OCI-LY1 (cell line): ENCODE measurements at regions not wholly inside any gene's neighbourhood (a gene's known extent, or its start where the extent isn't known, plus 50 kb on each side); places are given as distances from the start of the nearest gene placed in this dataset.

Experiments
- H2AFZ ChIP-seq: fragments of 200-600 bp; sonication (generic), shearing (Covaris generic); 2 replicates; pipeline ENCODE4 v1.6.0; 2014; ENCODE audit warnings: antibody characterized with exemption, mild to moderate bottlenecking, low read length
- H3F3A ChIP-seq: fragments of 200-600 bp; sonication (generic), shearing (Covaris generic); 2 replicates; pipeline ENCODE4 v1.6.0; 2014; ENCODE audit warnings: mild to moderate bottlenecking, antibody characterized with exemption, low read length, moderate library complexity; ENCODE audit not compliant: insufficient read depth
- H3K27ac ChIP-seq: fragments of 200-600 bp; sonication (generic); 2 replicates; pipeline ENCODE4 v1.5.1; 2014; ENCODE audit warnings: low read length, mixed run types, mild to moderate bottlenecking, low read depth; ENCODE audit not compliant: poor library complexity, severe bottlenecking
- H3K27me3 ChIP-seq: fragments of 200-600 bp; sonication (generic); 2 replicates; pipeline ENCODE4 v1.6.0; 2014; ENCODE audit warnings: antibody characterized with exemption, mild to moderate bottlenecking, low read length, moderate library complexity; ENCODE audit not compliant: insufficient read depth
- H3K36me3 ChIP-seq: fragments of 200-600 bp; sonication (generic); 2 replicates; pipeline ENCODE4 v1.6.1; 2014; ENCODE audit warnings: mild to moderate bottlenecking, antibody characterized with exemption, low read length, moderate library complexity, mixed read lengths; ENCODE audit not compliant: insufficient read depth
- H3K4me1 ChIP-seq: fragments of 200-600 bp; sonication (generic); 2 replicates; pipeline ENCODE4 v1.5.1; 2014; ENCODE audit warnings: mild to moderate bottlenecking, low read length, moderate library complexity; ENCODE audit not compliant: insufficient read depth, severe bottlenecking
- H3K4me2 ChIP-seq: fragments of 200-600 bp; sonication (generic), shearing (Covaris generic); 2 replicates; pipeline ENCODE4 v1.6.1; 2014; ENCODE audit warnings: low read length
- H3K4me3 ChIP-seq: fragments of 200-600 bp; sonication (generic); 2 replicates; pipeline ENCODE4 v1.5.1; 2014; ENCODE audit warnings: low read length, low read depth, mild to moderate bottlenecking, mixed read lengths; ENCODE audit not compliant: poor library complexity, severe bottlenecking
- H3K79me2 ChIP-seq: fragments of 200-600 bp; shearing (Covaris generic); 2 replicates; pipeline ENCODE4 v1.6.1; 2016; ENCODE audit warnings: mixed run types, low read length, mixed read lengths; ENCODE audit not compliant: insufficient read depth
- H3K9ac ChIP-seq: fragments of 200-600 bp; sonication (generic), shearing (Covaris generic); 2 replicates; pipeline ENCODE4 v1.6.1; 2014; ENCODE audit warnings: mild to moderate bottlenecking, low read length, mixed read lengths
- H3K9me2 ChIP-seq: fragments of 200-600 bp; sonication (generic), shearing (Covaris generic); 2 replicates; pipeline ENCODE4 v1.6.1; 2014; ENCODE audit warnings: low read depth, mild to moderate bottlenecking, low read length, mixed read lengths
- H3K9me3 ChIP-seq: fragments of 200-600 bp; shearing (Covaris generic); 2 replicates; pipeline ENCODE4 v1.6.1; 2014; ENCODE audit warnings: low read length, mixed read lengths
- H4K20me1 ChIP-seq: fragments of 200-600 bp; sonication (generic), shearing (Covaris generic); 2 replicates; pipeline ENCODE4 v1.6.0; 2016; ENCODE audit warnings: mild to moderate bottlenecking, low read length; ENCODE audit not compliant: insufficient read depth
- EZH2 ChIP-seq: fragments of 200-600 bp; sonication (generic), shearing (Covaris generic); IDR thresholded peaks from 2 replicates; pipeline ENCODE4 v1.8.0; 2017; ENCODE audit warnings: borderline replicate concordance, mixed run types, mild to moderate bottlenecking, antibody characterized with exemption, low read length, moderate library complexity, mixed read lengths
- TF ChIP-seq, protein P1 (sequence below): fragments of 200-600 bp; sonication (generic), shearing (Covaris generic); IDR thresholded peaks from 2 replicates; pipeline ENCODE4 v1.5.1; 2017; ENCODE audit warnings: mild to moderate bottlenecking, antibody characterized with exemption, low read length, moderate library complexity, mixed read lengths

DNA sequence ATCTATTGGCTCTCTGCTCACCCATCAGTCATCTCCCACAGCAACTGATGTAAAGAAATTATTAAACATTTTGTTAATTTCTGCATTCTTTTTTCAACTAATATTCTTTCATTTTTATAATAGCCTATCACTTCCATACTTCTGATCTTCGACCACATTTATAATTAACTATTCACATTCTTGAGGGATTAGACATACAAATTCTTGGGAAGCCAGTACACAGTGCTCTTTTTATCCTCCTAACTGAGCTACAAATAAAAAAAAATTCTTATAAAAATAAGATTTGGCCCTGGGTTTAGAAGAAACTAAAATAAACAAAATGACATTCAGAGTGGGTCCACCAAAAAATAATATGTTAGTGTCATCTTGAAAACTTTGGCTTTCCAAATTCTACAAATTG, 103.7 kb upstream of the ITGA1 start:
- Histone ChIP-seq H3K79me2 (no peaks in the 10 kb centered on the region), H3K9ac (no peak overlapping the region), H3K9me3 (no peaks in the 10 kb centered on the region), H3K4me1 (no peaks in the 10 kb centered on the region), H2AFZ (no peak overlapping the region), H4K20me1 (no peaks in the 10 kb centered on the region), H3K4me2 (no peak overlapping the region), H3K27ac (no peak overlapping the region), H3F3A (no peaks in the 10 kb centered on the region), H3K27me3 (no peaks in the 10 kb centered on the region), H3K36me3 (no peaks in the 10 kb centered on the region), H3K4me3 (no peak overlapping the region), H3K9me2 (no peaks in the 10 kb centered on the region)
- TF ChIP-seq EZH2, result no peak
- TF ChIP-seq, protein P1, sequence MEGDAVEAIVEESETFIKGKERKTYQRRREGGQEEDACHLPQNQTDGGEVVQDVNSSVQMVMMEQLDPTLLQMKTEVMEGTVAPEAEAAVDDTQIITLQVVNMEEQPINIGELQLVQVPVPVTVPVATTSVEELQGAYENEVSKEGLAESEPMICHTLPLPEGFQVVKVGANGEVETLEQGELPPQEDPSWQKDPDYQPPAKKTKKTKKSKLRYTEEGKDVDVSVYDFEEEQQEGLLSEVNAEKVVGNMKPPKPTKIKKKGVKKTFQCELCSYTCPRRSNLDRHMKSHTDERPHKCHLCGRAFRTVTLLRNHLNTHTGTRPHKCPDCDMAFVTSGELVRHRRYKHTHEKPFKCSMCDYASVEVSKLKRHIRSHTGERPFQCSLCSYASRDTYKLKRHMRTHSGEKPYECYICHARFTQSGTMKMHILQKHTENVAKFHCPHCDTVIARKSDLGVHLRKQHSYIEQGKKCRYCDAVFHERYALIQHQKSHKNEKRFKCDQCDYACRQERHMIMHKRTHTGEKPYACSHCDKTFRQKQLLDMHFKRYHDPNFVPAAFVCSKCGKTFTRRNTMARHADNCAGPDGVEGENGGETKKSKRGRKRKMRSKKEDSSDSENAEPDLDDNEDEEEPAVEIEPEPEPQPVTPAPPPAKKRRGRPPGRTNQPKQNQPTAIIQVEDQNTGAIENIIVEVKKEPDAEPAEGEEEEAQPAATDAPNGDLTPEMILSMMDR, result no peak

DNA sequence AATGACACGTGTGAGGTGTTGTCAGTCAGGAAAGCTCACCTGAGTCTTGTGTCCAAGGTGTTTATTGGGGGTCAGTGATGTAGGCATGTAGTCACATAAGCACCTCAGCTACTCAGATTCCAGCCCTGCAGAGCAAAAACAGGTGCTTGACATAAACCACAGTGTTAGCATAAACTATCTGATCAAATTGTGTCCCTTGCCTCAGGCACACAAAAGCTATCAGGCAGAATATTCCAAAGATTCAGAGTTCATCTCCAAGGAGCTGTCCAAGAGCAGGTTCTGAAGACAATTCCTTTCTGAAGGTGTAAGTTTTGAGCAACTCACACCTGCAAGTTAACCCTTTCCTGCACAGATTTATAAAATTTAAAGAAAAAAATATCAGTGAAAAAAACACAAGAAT, 102.2 kb upstream of the ITGA1 start:
- no peak overlapping the region for H3K9ac ChIP-seq
- TF ChIP-seq EZH2, result no peak
- TF ChIP-seq, protein P1, result no peak
- no peak overlapping the region for H2AFZ ChIP-seq
- no peak overlapping the region for H3K27ac ChIP-seq
- no peaks in the 10 kb centered on the region for H3K9me2 ChIP-seq
- no peaks in the 10 kb centered on the region for H3F3A ChIP-seq
- H3K4me3 ChIP-seq, result no peak overlapping the region
- no peaks in the 10 kb centered on the region for H3K27me3 ChIP-seq
- no peaks in the 10 kb centered on the region for H3K79me2 ChIP-seq
- H4K20me1 ChIP-seq, result no peaks in the 10 kb centered on the region
- H3K9me3 ChIP-seq, result no peaks in the 10 kb centered on the region
- no peaks in the 10 kb centered on the region for H3K36me3 ChIP-seq
- H3K4me1 ChIP-seq, result no peaks in the 10 kb centered on the region
- H3K4me2 ChIP-seq, result no peak overlapping the region

DNA sequence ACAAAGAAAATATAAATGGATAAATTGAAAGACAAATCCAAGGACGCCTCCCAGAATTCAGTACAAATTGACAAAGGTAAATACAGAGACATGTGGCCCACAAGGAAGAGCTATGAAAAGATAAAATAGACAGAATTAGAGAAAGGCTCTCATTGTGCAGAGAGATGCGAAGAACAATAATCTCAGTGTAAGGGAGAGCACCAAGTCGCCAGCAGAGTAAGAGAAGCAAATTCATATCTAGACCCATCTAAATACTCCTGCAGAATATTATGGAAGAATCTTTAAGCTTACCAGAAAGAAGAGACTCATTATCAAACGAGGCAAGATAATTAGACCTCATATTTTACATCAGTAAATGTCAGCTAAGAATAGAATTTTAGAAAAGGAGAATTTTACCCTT, 101.7 kb upstream of the ITGA1 start:
- Histone ChIP-seq H2AFZ (no peak overlapping the region), H3K9me2 (no peaks in the 10 kb centered on the region), H3K4me3 (no peak overlapping the region), H3K79me2 (no peaks in the 10 kb centered on the region), H3K9me3 (no peaks in the 10 kb centered on the region), H3K9ac (no peak overlapping the region), H3F3A (no peaks in the 10 kb centered on the region), H4K20me1 (no peaks in the 10 kb centered on the region), H3K36me3 (no peaks in the 10 kb centered on the region), H3K4me2 (no peak overlapping the region), H3K4me1 (no peaks in the 10 kb centered on the region), H3K27me3 (no peaks in the 10 kb centered on the region), H3K27ac (no peak overlapping the region)
- TF ChIP-seq, protein P1, result no peak
- no peak for TF ChIP-seq EZH2
